GM18519 (cell line): ENCODE measurements at regions not wholly inside any gene's neighbourhood (a gene's known extent, or its start where the extent isn't known, plus 50 kb on each side); places are given as distances from the start of the nearest gene placed in this dataset.
"Not testable (repeated sequence)": the region's sequence is repeated elsewhere in the genome, so short reads cannot be mapped to it uniquely, and the experiment has no call there.

Source experiments
- ATAC-seq: cut with Tn5 transposase; IDR thresholded peaks from one replicate; pipeline ENCODE4 v1.9.1; 2021; ENCODE audit warnings: mild to moderate bottlenecking, moderate library complexity; ENCODE audit not compliant: unreplicated experiment, low FRiP score

- not testable (repeated sequence) for ATAC-seq
Measured at GRCh38 chr5:56295311-56295710, 62.2 kb upstream of the ANKRD55 start.

DNA sequence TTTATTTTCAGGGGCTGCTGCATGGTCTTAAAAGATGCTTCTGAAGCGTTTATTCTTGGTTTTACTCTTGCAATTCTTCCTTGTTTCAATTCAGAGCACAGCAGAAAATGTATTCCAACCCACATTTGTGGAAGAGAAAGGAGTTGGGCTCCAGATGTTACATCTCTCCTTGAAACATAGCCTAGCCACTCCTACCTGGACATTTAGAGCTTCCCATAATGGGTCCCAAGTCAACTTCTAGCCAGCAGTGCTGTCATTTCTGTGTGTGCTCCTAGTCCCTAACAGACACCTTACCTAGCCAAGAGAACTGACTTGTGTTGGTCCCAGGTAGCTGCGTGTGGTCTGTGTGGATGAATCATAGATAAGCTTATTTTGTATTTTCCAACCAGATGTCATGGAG is 61.2 kb upstream of the ANKRD55 start:
- ATAC-seq, result no peak

DNA sequence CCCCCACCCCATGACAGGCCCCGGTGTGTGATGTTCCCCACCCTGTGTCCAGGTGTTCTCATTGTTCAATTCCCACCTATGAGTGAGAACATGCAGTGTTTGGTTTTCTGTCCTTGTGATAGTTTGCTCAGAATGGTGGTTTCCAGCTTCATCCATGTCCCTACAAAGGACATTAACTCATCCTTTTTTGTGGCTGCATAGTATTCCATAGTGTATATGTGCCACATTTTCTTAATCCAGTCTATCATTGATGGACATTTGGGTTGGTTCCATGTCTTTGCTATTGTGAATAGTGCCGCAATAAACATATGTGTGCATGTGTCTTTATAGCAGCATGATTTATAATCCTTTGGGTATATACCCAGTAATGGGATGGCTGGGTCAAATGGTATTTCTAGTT is 59.7 kb upstream of the ANKRD55 start:
- ATAC-seq, result not testable (repeated sequence)

GRCh38 chr5:56291661-56292374 is 58.7 kb upstream of the ANKRD55 start:
- no peak for ATAC-seq

GRCh38 chr5:56291079-56291643 is 58.0 kb upstream of the ANKRD55 start:
- no peak for ATAC-seq

GRCh38 chr5:56290378-56291078 is 57.4 kb upstream of the ANKRD55 start:
- ATAC-seq, result no peak

GRCh38 chr5:56289602-56289987 is 56.5 kb upstream of the ANKRD55 start:
- no peak for ATAC-seq

DNA sequence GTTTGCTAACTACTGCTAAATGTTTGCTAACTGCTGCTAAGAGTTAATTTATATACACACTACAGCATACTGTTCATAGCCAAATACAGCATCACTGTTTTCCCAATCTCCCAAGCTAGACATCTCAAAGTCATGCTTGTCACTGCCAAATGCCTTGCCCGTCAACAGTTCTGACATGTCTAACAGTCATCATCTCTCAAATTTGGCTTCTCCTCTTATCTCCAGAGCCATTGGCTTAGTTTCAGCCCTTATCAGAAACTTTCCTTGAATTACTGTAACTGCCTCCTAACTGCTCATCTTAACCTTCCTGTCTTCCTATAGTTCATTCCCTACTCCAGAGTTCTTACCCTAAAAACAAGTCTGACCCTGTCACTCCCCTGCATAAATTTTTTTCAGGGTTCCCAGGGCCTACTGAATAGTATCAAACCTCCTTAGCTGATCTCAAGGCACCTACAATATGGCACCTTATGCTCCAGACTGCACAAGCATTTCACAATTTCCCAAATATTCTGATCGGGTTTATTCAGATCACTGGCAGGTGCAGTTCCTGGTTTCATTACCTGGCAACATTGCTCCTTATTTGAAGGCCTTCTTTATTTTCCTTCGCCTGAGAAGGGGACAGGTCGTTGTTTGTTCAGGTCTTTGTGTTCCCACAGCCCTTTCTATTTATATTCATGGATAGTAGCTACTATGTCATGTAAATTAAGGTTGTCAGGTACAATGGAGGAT is 55.9 kb upstream of the ANKRD55 start:
- ATAC-seq, result no peak

DNA sequence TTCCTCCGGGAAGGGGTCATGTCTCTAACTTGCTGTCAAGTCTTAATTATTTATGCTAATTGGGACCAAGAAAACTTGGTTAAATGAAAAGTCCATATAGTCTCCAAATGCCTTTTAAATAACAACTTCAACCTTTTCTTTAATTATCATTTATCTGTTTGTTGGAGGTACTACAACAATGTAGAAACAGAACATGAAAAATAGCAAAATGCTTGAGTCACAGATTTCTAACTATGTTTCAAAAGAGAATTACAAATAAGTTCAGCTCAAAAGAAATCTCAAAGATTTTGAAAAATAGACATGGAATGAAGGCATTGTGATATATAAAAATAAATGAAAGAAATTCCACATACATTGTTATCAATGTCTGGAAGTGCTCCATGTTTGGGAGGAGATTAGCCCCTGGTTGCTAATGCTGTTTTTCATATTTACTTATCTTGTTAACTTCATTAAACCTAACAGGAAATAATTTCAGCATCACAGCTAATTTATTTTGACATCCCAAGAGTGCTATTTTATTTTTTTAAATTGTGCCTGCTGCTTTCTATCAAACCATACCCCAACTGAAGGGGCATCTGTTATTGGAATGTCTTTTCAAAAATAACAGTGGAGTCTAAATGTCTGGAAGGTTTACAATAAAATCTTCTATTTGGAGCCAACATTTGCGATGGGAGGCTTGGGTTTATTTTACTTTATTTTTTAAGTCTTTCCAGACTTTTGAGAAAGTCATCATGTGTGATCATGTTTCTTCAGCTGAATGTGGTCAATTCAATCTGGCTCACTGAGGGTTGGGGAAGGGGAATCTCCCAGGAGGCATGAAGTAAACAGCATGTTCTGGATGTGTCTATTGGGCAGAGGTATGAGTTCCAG is 53.1 kb upstream of the ANKRD55 start:
- no peak for ATAC-seq

DNA sequence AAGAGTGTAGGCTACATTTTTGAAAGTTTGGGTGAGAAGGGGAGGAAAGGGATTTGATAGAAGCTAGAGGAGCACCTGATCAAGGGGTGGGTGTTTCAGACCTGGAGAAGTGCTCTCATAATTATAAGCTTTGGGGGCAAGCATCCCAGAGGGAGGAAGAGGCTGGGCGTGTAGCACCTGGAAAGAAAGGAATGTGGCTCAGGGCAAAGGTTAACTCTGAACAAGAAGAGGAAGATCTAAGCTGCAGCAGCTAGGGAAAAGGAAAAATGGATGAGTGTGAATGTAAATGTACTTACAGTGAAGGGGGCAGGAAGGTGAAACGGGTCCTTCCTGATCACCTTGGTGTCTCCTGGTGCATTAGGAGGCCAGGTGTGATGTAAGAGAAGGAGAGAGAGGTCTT is 49.8 kb upstream of the ANKRD55 start:
- no peak for ATAC-seq
